HFF-Myc (cell line): ENCODE measurements at regions not wholly inside any gene's neighbourhood (a gene's known extent, or its start where the extent isn't known, plus 50 kb on each side); places are given as distances from the start of the nearest gene placed in this dataset.

Experiments used
- DNase-seq: peaks from one replicate; pipeline ENCODE4 v3.0.0-alpha.2; 2011; ENCODE audit warnings: low read depth; ENCODE audit errors: extremely low read depth
- H3K4me3 ChIP-seq: replicated peaks from 2 replicates; pipeline ENCODE4 v1.5.1; 2011; ENCODE audit warnings: low read depth, mild to moderate bottlenecking, control low read depth, low read length
- CTCF ChIP-seq: IDR thresholded peaks from 2 replicates; pipeline ENCODE4 v1.5.1; 2012; ENCODE audit warnings: mild to moderate bottlenecking, low read depth, low read length, control low read depth; ENCODE audit errors: missing control alignments

- DNase-seq = no peak
- H3K4me3 ChIP-seq = no peak overlapping the region
- no peak for TF ChIP-seq CTCF
These were observed 377.1 kb downstream of the FOXA2 start for GRCh38 chr20:22207280-22207679.

DNA sequence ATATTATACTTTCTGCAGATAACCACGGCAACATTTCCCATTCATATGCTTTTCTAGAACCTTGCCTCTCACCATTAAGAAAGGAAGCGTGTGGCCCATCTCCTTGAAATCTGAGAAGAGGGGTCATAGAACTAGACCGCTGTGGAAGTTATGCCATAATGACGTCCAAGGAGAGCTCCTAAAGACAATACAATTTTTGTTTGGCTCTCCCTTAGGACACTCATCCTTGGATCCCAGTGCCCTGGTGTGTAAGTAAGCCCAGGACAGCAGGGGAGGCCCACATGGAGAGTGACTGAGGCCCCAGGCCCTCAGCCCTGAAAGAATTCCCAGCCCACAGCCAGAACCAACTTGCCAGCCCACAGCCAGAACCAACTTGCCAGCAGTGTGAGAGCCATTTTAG is 379.6 kb downstream of the FOXA2 start:
- no peak for TF ChIP-seq CTCF

DNA sequence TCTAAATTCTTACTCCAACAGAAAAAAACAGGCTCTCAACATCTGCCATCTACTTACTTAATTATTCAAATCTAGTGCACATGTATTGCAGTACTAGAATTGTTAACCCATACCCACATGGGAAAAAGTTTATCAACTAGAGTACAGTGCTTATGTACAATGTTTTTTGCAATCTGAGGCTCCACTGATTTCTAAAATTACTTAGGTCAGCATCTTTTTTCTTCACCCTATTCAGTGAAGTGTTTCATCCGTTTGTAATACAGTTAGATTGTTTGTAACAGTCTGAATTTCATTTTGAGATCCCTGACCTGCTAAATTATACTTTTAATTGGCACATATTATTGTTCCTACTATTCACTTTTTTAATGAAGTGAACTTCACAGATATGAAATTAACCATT is 402.2 kb downstream of the FOXA2 start:
- TF ChIP-seq CTCF = no peak
- no peak for DNase-seq
- no peak overlapping the region for H3K4me3 ChIP-seq

More for the DNA sequence above, 379.6 kb downstream of the FOXA2 start:
- no peak for DNase-seq
- H3K4me3 ChIP-seq = no peak overlapping the region

DNA sequence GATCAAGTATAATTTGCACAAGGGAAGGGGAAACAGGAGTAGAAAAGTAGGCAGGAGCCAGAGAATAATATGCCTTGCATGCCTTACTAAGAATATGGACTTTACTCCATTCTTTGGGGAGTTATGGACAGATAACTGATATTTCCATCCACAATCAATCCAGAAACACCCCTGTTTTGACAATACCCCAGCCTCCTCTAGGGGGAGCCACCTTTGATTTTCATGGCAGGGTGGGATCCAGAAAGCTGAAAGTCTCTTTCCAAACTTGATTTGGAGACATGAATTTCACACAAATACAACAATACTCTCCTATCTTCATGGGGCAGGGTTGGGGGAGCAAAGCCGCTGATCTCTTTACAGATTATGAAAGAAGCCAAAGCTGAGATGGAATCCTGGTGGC is 404.1 kb downstream of the FOXA2 start:
- H3K4me3 ChIP-seq = no peak overlapping the region
- TF ChIP-seq CTCF = no peak
- no peak for DNase-seq

- no peak for DNase-seq
- no peak overlapping the region for H3K4me3 ChIP-seq
- TF ChIP-seq CTCF = no peak
These were observed 424.2 kb downstream of the FOXA2 start for GRCh38 chr20:22160101-22160652.

- no peak for TF ChIP-seq CTCF
These were observed 425.1 kb downstream of the FOXA2 start for GRCh38 chr20:22159276-22159675.

GRCh38 chr20:22127587-22127986 is 422.1 kb downstream of the PAX1 start:
- no peak overlapping the region for H3K4me3 ChIP-seq
- no peak for DNase-seq
- no peak for TF ChIP-seq CTCF

More at GRCh38 chr20:22159276-22159675, 425.1 kb downstream of the FOXA2 start:
- no peak overlapping the region for H3K4me3 ChIP-seq
- DNase-seq = no peak
